Endothelial cell of umbilical vein (primary cell): ENCODE measurements at regions not wholly inside any gene's neighbourhood (a gene's known extent, or its start where the extent isn't known, plus 50 kb on each side); places are given as distances from the start of the nearest gene placed in this dataset.

Source experiments
- BruUV-seq: library from RNA; stranded (reverse); fragments of 400-500 nt; replicated peaks from 2 replicates; lab custom pipeline; 2021; lab: Mats Ljungman, UMichigan
- CTCF ChIA-PET: fragments of 300-600, 350-600 bp; sonication (Branson Sonifier 250); formaldehyde crosslinking; loops from one replicate; lab custom pipeline; 2021; ENCODE audit warnings: antibody characterized with exemption, inconsistent platforms; lab: Charles Lee
- POLR2A ChIA-PET: fragments of 300-600, 350-600 bp; sonication (Branson Sonifier 250); formaldehyde crosslinking; loops from one replicate; lab custom pipeline; 2021; ENCODE audit warnings: antibody characterized with exemption, inconsistent platforms; lab: Charles Lee
- DNase-seq: peaks from one replicate; pipeline ENCODE4 v3.0.0-alpha.2; 2011; ENCODE audit warnings: low read depth, low spot score
- FAIRE-seq: peaks from 2 replicates; lab custom pipeline; 2011; peaks lifted over from hg19 to GRCh38; lab: Jason Lieb, UNC
- H2AFZ ChIP-seq: 2 replicates; pipeline ENCODE4 v1.6.0; 2012; ENCODE audit warnings: low read depth, low read length, control low read depth, inconsistent platforms
- H3K27ac ChIP-seq: 2 replicates; pipeline ENCODE4 v1.5.1; 2011; ENCODE audit warnings: low read depth, mild to moderate bottlenecking, control low read depth, low read length, moderate library complexity; ENCODE audit not compliant: insufficient read depth
- H3K27me3 ChIP-seq, 2 experiments: 2 replicates each; pipeline versions ENCODE4 v1.6.0 to v1.6.1; 2011; ENCODE audit warnings: low read length in 2 of 2, mixed read lengths in 1 of 2; ENCODE audit not compliant: control insufficient read depth in 2 of 2, insufficient read depth in 2 of 2
- H3K36me3 ChIP-seq, 2 experiments: 2 replicates in 1 of 2; 3 replicates in 1 of 2; pipeline ENCODE4 v1.5.1; 2011; ENCODE audit warnings: low read length in 2 of 2, mild to moderate bottlenecking in 1 of 2, moderate library complexity in 1 of 2; ENCODE audit not compliant: control insufficient read depth in 2 of 2, insufficient read depth in 2 of 2; ENCODE audit errors: extremely low read depth in 1 of 2
- H3K4me1 ChIP-seq: 3 replicates; pipeline ENCODE4 v1.5.1; 2011; ENCODE audit warnings: mild to moderate bottlenecking, low read length; ENCODE audit not compliant: control insufficient read depth, insufficient read depth; ENCODE audit errors: extremely low read depth
- H3K4me2 ChIP-seq: 2 replicates; pipeline ENCODE4 v1.6.1; 2011; ENCODE audit warnings: low read length, control low read depth, mixed read lengths; ENCODE audit not compliant: insufficient read depth
- H3K4me3 ChIP-seq, 3 experiments: fragments of 200-600 bp in 1 of 3; sonication (generic), shearing (Covaris generic) in 1 of 3; replicated peaks in 1 of 3; 2 replicates each; pipeline ENCODE4 v1.5.1; 2011 to 2016; ENCODE audit warnings: control low read depth in 3 of 3, low read length in 3 of 3, mild to moderate bottlenecking in 2 of 3, inconsistent platforms in 1 of 3, low read depth in 1 of 3, moderate library complexity in 1 of 3; ENCODE audit not compliant: insufficient read depth in 1 of 3
- H3K79me2 ChIP-seq: 2 replicates; pipeline ENCODE4 v1.6.0; 2012; ENCODE audit warnings: low read length, inconsistent platforms; ENCODE audit not compliant: control insufficient read depth, insufficient read depth
- H3K9ac ChIP-seq: replicated peaks from 2 replicates; pipeline ENCODE3; 2011; ENCODE audit warnings: low read length, control low read depth; ENCODE audit not compliant: insufficient read depth; ENCODE audit errors: extremely low read depth
- H3K9me1 ChIP-seq: replicated peaks from 3 replicates; pipeline ENCODE4 v1.6.0; 2011; ENCODE audit warnings: mild to moderate bottlenecking, low read length; ENCODE audit not compliant: control insufficient read depth, insufficient read depth; ENCODE audit errors: extremely low read depth
- H3K9me3 ChIP-seq: replicated peaks from 2 replicates; pipeline ENCODE4 v1.5.1; 2012; ENCODE audit warnings: low read length, inconsistent platforms; ENCODE audit not compliant: control insufficient read depth, insufficient read depth
- H4K20me1 ChIP-seq: replicated peaks from 2 replicates; pipeline ENCODE3; 2011; ENCODE audit warnings: mild to moderate bottlenecking, low read length; ENCODE audit not compliant: control insufficient read depth, insufficient read depth; ENCODE audit errors: extremely low read depth
- CTCF ChIP-seq, 2 donors: IDR thresholded peaks; 1 replicate in 1 of 2; 2 replicates in 1 of 2; pipeline ENCODE4 v1.5.1; 2011; ENCODE audit warnings: low read length in 2 of 2, mild to moderate bottlenecking in 2 of 2, moderate library complexity in 2 of 2, control low read depth in 1 of 2, inconsistent platforms in 1 of 2, low read depth in 1 of 2; ENCODE audit not compliant: insufficient read depth in 1 of 2; ENCODE audit errors: extremely low read depth in 1 of 2
- EZH2 ChIP-seq: IDR thresholded peaks from 2 replicates; pipeline ENCODE4 v1.6.1; 2012; ENCODE audit warnings: borderline replicate concordance, low read depth, mild to moderate bottlenecking, moderate library complexity, low read length, inconsistent platforms; ENCODE audit not compliant: severe bottlenecking
- FOS ChIP-seq: IDR thresholded peaks from 2 replicates; pipeline ENCODE4 v1.6.1; 2011; ENCODE audit warnings: mild to moderate bottlenecking, low read length, moderate library complexity, borderline replicate concordance; ENCODE audit not compliant: insufficient read depth
- GATA2 ChIP-seq: IDR thresholded peaks from 2 replicates; pipeline ENCODE4 v1.7.0; 2011; ENCODE audit warnings: low read depth, mild to moderate bottlenecking, moderate library complexity, mixed read lengths, low read length; ENCODE audit not compliant: insufficient read length, insufficient read depth
- JUN ChIP-seq: IDR thresholded peaks from 2 replicates; pipeline ENCODE4 v1.6.1; 2011; ENCODE audit warnings: borderline replicate concordance, low read depth; ENCODE audit not compliant: insufficient read length, insufficient read depth
- MAX ChIP-seq: IDR thresholded peaks from 2 replicates; pipeline ENCODE4 v1.6.1; 2011; ENCODE audit not compliant: insufficient read depth, insufficient read length
- MYC ChIP-seq: IDR thresholded peaks from one replicate; pipeline ENCODE4 v1.6.1; 2011; ENCODE audit warnings: mild to moderate bottlenecking, low read depth, low read length
- POLR2A ChIP-seq: IDR thresholded peaks from 2 replicates; pipeline ENCODE4 v1.6.1; 2012; ENCODE audit warnings: low read depth, mild to moderate bottlenecking, control low read depth, low read length
- POLR2AphosphoS5 ChIP-seq: IDR thresholded peaks from 2 replicates; pipeline ENCODE4 v1.6.1; 2012; ENCODE audit warnings: low read depth, mild to moderate bottlenecking, control low read depth, low read length, moderate library complexity; ENCODE audit not compliant: insufficient read depth
- dilution Hi-C: fragments of 300-500 bp; cut with MboI; formaldehyde crosslinking; loops from one replicate; pipeline ENCODE4 v1.15.0; 2019; ENCODE audit warnings: low sequenced_read_pairs; ENCODE audit not compliant: extremely low pct_ligation_motif_present
- intact Hi-C: fragments of 100-400 bp; cut with micrococcal nuclease; formaldehyde crosslinking; loops from one replicate; pipeline ENCODE4 v1.10.0; 2022

DNA sequence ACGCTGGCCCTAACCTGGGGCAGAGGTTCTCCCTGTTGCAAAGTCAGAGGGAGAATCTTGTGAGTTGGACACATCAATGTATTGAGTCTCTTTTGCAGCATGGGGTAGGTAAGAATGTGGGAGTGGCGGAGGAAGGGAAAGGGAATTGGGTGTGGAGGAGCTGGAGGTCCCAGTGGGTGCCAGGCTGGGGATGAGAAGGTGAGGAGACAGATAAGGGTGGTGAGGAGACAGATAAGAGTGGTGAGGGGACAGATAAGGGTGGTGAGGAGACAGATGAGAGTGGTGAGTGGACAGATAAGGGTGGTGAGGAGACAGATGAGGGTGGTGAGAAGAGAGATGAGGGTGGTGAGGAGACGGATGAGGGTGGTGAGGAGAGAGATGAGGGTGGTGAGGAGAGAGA, 72.9 kb upstream of the SFSWAP start:
- intact Hi-C loops (no loop called here), dilution Hi-C loops (no loop called here)
- Histone ChIP-seq H3K9ac (no peak overlapping the region), H3K27me3 (no peaks in the 10 kb centered on the region), H4K20me1 (no peaks in the 10 kb centered on the region), H3K9me1 (no peaks in the 10 kb centered on the region), H3K9me3 (no peaks in the 10 kb centered on the region), H3K79me2 (no peaks in the 10 kb centered on the region), H3K27ac (no peak overlapping the region), H3K4me3 (no peak overlapping the region), H3K4me2 (no peak overlapping the region), H3K36me3 (no peaks in the 10 kb centered on the region), H3K4me1 (no peaks in the 10 kb centered on the region), H2AFZ (no peak overlapping the region)
- FAIRE-seq (no peak), DNase-seq (no peak)
- no peak for TF ChIP-seq GATA2
- no peak for TF ChIP-seq FOS
- TF ChIP-seq CTCF (IDR thresholded peaks at IDR 0.05; ENCODE audit: extremely low read depth in 1 of 2, insufficient read depth in 1 of 2, low read depth in 1 of 2, low read length in 2 of 2) = no peak
- TF ChIP-seq MAX = no peak
- TF ChIP-seq JUN = no peak
- TF ChIP-seq POLR2AphosphoS5 = no peak
- TF ChIP-seq EZH2 = no peak
- no peak for TF ChIP-seq MYC
- no peak for TF ChIP-seq POLR2A
- BruUV-seq = no TSS peak
- CTCF ChIA-PET = no interaction called here
- POLR2A ChIA-PET = no interaction called here
